ENCODE measurements at regions not wholly inside any gene's neighbourhood (a gene's known extent, or its start where the extent isn't known, plus 50 kb on each side); places are given as distances from the start of the nearest gene placed in this dataset.
"Not testable (repeated sequence)": the region's sequence is repeated elsewhere in the genome, so short reads cannot be mapped to it uniquely, and the experiment has no call there.

- DNase-seq (ENCODE audit: low spot score) = peak; percentile 91
Measured at GRCh38 chr4:56146956-56147355, 198.2 kb downstream of the CEP135 start.

GRCh38 chr4:56142088-56142487, 193.3 kb downstream of the CEP135 start:
- DNase-seq (ENCODE audit: low spot score) = no peak

- DNase-seq (ENCODE audit: low spot score) = peak; percentile 37
Measured at GRCh38 chr4:56139241-56139827, 190.6 kb downstream of the CEP135 start.

GRCh38 chr4:56134834-56135233, 186.1 kb downstream of the CEP135 start:
- not testable (repeated sequence) for DNase-seq (ENCODE audit: low spot score)

GRCh38 chr4:56134266-56134665, 185.5 kb downstream of the CEP135 start:
- no peak for DNase-seq (ENCODE audit: low spot score)

- no peak for DNase-seq (ENCODE audit: low spot score)
Measured at GRCh38 chr4:56132835-56133234, 184.1 kb downstream of the CEP135 start.

GRCh38 chr4:56132188-56132587, 183.4 kb downstream of the CEP135 start:
- not testable (repeated sequence) for DNase-seq (ENCODE audit: low spot score)

- DNase-seq (ENCODE audit: low spot score) = no peak
Measured at GRCh38 chr4:56130606-56131155, 181.9 kb downstream of the CEP135 start.

GRCh38 chr4:56129431-56129861, 180.7 kb downstream of the CEP135 start:
- DNase-seq (ENCODE audit: low spot score) = no peak

GRCh38 chr4:56128213-56128612, 179.5 kb downstream of the CEP135 start:
- DNase-seq (ENCODE audit: low spot score) = no peak

- DNase-seq (ENCODE audit: low spot score) = no peak
Measured at GRCh38 chr4:56127716-56128115, 179.0 kb downstream of the CEP135 start.

- DNase-seq (ENCODE audit: low spot score) = no peak
Measured at GRCh38 chr4:56123547-56123946, 174.8 kb downstream of the CEP135 start.

GRCh38 chr4:56123051-56123450, 174.3 kb downstream of the CEP135 start:
- DNase-seq (ENCODE audit: low spot score) = no peak

GRCh38 chr4:56118845-56119244, 170.1 kb downstream of the CEP135 start:
- DNase-seq (ENCODE audit: low spot score) = no peak

GRCh38 chr4:56118055-56118454, 169.3 kb downstream of the CEP135 start:
- DNase-seq (ENCODE audit: low spot score) = no peak

GRCh38 chr4:56115898-56116297, 167.2 kb downstream of the CEP135 start:
- no peak for DNase-seq (ENCODE audit: low spot score)

- peak; percentile 15 for DNase-seq (ENCODE audit: low spot score)
Measured at GRCh38 chr4:56112377-56112776, 163.6 kb downstream of the CEP135 start.

GRCh38 chr4:56106180-56107147, 157.7 kb downstream of the CEP135 start:
- DNase-seq (ENCODE audit: low spot score) = no peak

- no peak for DNase-seq (ENCODE audit: low spot score)
Measured at GRCh38 chr4:56104188-56104587, 155.4 kb downstream of the CEP135 start.

- no peak for DNase-seq (ENCODE audit: low spot score)
Measured at GRCh38 chr4:56102601-56103000, 153.9 kb downstream of the CEP135 start.

GRCh38 chr4:56099378-56099786, 150.6 kb downstream of the CEP135 start:
- no peak for DNase-seq (ENCODE audit: low spot score)

- no peak for DNase-seq (ENCODE audit: low spot score)
Measured at GRCh38 chr4:56093576-56093975, 144.8 kb downstream of the CEP135 start.

GRCh38 chr4:56092540-56092939, 143.8 kb downstream of the CEP135 start:
- no peak for DNase-seq (ENCODE audit: low spot score)

Measured in SK-N-DZ (cell line).